Esophagus muscularis mucosa (tissue), 4 donors: ENCODE measurements at regions not wholly inside any gene's neighbourhood (a gene's known extent, or its start where the extent isn't known, plus 50 kb on each side); places are given as distances from the start of the nearest gene placed in this dataset.

ENCODE experiments used
- CTCF ChIP-seq, 3 experiments: fragments of 200-600 bp in 2 of 3; fragments of 450-650 bp in 1 of 3; sonication (generic) in 2 of 3; IDR thresholded peaks; one replicate each; pipeline ENCODE4 v1.5.1; 2017 to 2019; ENCODE audit warnings: antibody characterized with exemption in 3 of 3, mild to moderate bottlenecking in 2 of 3, moderate library complexity in 1 of 3
- EP300 ChIP-seq: sonication (generic); formaldehyde crosslinking; IDR thresholded peaks from one replicate; pipeline ENCODE4 v1.6.1; 2017; ENCODE audit warnings: antibody characterized with exemption
- POLR2A ChIP-seq: fragments of 450-650 bp; IDR thresholded peaks from one replicate; pipeline ENCODE4 v1.6.1; 2017; ENCODE audit warnings: antibody characterized with exemption, moderate library complexity, mild to moderate bottlenecking, low read depth
- POLR2AphosphoS5 ChIP-seq, 2 donors: sonication (generic); formaldehyde crosslinking; IDR thresholded peaks; one replicate each; pipeline ENCODE4 v1.6.1; 2017; ENCODE audit warnings: antibody characterized with exemption in 2 of 2

GRCh38 chr2:62642429-62643099 lies 62.9 kb upstream of the EHBP1 start:
- TF ChIP-seq CTCF (IDR thresholded peaks at IDR 0.05) (no peak), EP300 (no peak), POLR2AphosphoS5 (IDR thresholded peaks at IDR 0.05) (no peak), POLR2A (no peak)
